ENCODE measurements at regions not wholly inside any gene's neighbourhood (a gene's known extent, or its start where the extent isn't known, plus 50 kb on each side); places are given as distances from the start of the nearest gene placed in this dataset.

GRCh38 chr19:28581468-28581770 lies 631.5 kb downstream of the UQCRFS1 start:
- Histone ChIP-seq H3K4me3 (no peak overlapping the region), H3K36me3 (ENCODE audit: control insufficient read depth in 2 of 2, insufficient read depth in 2 of 2, low read length in 1 of 2) (no peaks in the 10 kb centered on the region), H3K4me1 (ENCODE audit: control insufficient read depth, insufficient read depth, low read length) (no peaks in the 10 kb centered on the region), H3K27me3 (replicated peaks in 1 of 2; ENCODE audit: control insufficient read depth in 2 of 2, insufficient read depth in 2 of 2, low read length in 1 of 2) (no peaks in the 10 kb centered on the region), H3K9ac (ENCODE audit: control insufficient read depth, insufficient read depth, low read length) (no peak overlapping the region), H2AFZ (ENCODE audit: control insufficient read depth, low read depth, low read length) (no peak overlapping the region), H4K20me1 (ENCODE audit: control insufficient read depth, insufficient read depth) (no peaks in the 10 kb centered on the region), H3K27ac (ENCODE audit: control insufficient read depth, insufficient read depth) (no peak overlapping the region), H3K79me2 (ENCODE audit: control insufficient read depth, insufficient read depth, low read length) (no peaks in the 10 kb centered on the region), H3K4me2 (ENCODE audit: control insufficient read depth, insufficient read depth) (no peak overlapping the region), H3K9me3 (replicated peaks; ENCODE audit: control insufficient read depth, insufficient read depth, low read length) (no peaks in the 10 kb centered on the region; the same call in 2 of the 3 replicates)
- RAD21 ChIA-PET (ENCODE audit: unreplicated experiment) = interaction anchor here (1.9 kb wide), 1 partner anchor 10 kb away, joined by 8 read pairs; no protein-coding TSS in a partner anchor
- POLR2A ChIA-PET = interaction anchor here (1.2 kb wide), 1 partner anchor 10 kb away, joined by 4 read pairs; no protein-coding TSS in a partner anchor
- BruUV-seq (replicated peaks) = no TSS peak
- TF ChIP-seq BMI1 (IDR thresholded peaks at IDR 0.05; ENCODE audit: borderline replicate concordance) (no peak), NBN (IDR thresholded peaks at IDR 0.05) (no peak), NFIC (IDR thresholded peaks at IDR 0.05; ENCODE audit: low read depth, low read length) (no peak), IRF5 (IDR thresholded peaks at IDR 0.05; ENCODE audit: borderline replicate concordance) (no peak), ZNF274 (IDR thresholded peaks at IDR 0.05; ENCODE audit: insufficient read depth, insufficient read length) (no peak), BRCA1 (IDR thresholded peaks at IDR 0.05; ENCODE audit: low read depth, low read length) (no peak), PRDM15 (CRISPR knock-in tag; IDR thresholded peaks at IDR 0.05) (no peak), ZSCAN29 (IDR thresholded peaks at IDR 0.05) (no peak), MAX (IDR thresholded peaks at IDR 0.05; ENCODE audit: low read depth, low read length) (no peak), CUX1 (IDR thresholded peaks at IDR 0.05; ENCODE audit: insufficient replicate concordance, low read depth, low read length) (no peak)
- SMC1A ChIA-PET (ENCODE audit: uncharacterized antibody, unreplicated experiment) = interaction anchor here (1.0 to 1.8 kb wide), 2 partner anchors 10 to 35 kb away, joined by 3 to 6 read pairs; no protein-coding TSS in a partner anchor
- no peak for ATAC-seq
- CTCF ChIA-PET = no interaction called here
- in situ Hi-C loops (cut with MboI) = no loop called here
- WGBS (ENCODE audit: insufficient coverage, insufficient replicate concordance, low lambda C conversion rate, missing lambda C conversion rate) = 31% methylated on average over 4 of the region's 4 CpGs
- no peak for FAIRE-seq
- intact Hi-C loops (cut with micrococcal nuclease; ENCODE audit: unreplicated experiment) = no loop called here
- DNase-seq (ENCODE audit: low read depth, low spot score) = no peak
